T-helper 17 cell (primary cell): ENCODE measurements at regions not wholly inside any gene's neighbourhood (a gene's known extent, or its start where the extent isn't known, plus 50 kb on each side); places are given as distances from the start of the nearest gene placed in this dataset.
A peak's percentile ranks its signal among the peaks of the same experiment; 100 is the strongest.

Source experiments
- ATAC-seq: fragments of 150-1000 bp; cut with Tn5 transposase; 2 replicates; pipeline ENCODE4 v1.10.0; 2021; ENCODE audit warnings: mild to moderate bottlenecking, moderate library complexity
- DNase-seq, 3 donors: peaks; one replicate each; pipeline versions ENCODE4 v3.0.0 to v3.0.0-alpha.2; 2020 to 2021
- H3K9me3 ChIP-seq: one replicate; pipeline ENCODE4 v1.7.0; 2013; ENCODE audit warnings: low read length, mild to moderate bottlenecking; ENCODE audit not compliant: control insufficient read depth, poor library complexity, severe bottlenecking
- H3K27ac Mint-ChIP-seq: one replicate; pipeline ENCODE4 v1.8.0; 2022; ENCODE audit warnings: mild to moderate bottlenecking, moderate library complexity, mixed read lengths
- H3K27me3 Mint-ChIP-seq: one replicate; pipeline ENCODE4 v1.8.0; 2022; ENCODE audit warnings: mixed read lengths
- H3K36me3 Mint-ChIP-seq: one replicate; pipeline ENCODE4 v1.8.0; 2022; ENCODE audit warnings: low read depth, mixed read lengths
- H3K4me1 Mint-ChIP-seq: one replicate; pipeline ENCODE4 v1.8.0; 2022; ENCODE audit warnings: mild to moderate bottlenecking, mixed read lengths
- H3K4me3 Mint-ChIP-seq: one replicate; pipeline ENCODE4 v1.8.0; 2022; ENCODE audit warnings: mild to moderate bottlenecking, moderate library complexity, mixed read lengths

GRCh38 chrX:134181275-134181660 lies 55.7 kb upstream of the CCDC160 start:
- DNase-seq (no peak), ATAC-seq (no peak)
- Mint-ChIP-seq H3K36me3 (no peaks in the 10 kb centered on the region), H3K4me3 (no peak overlapping the region), H3K27me3 (peaks cover 5% of the 10 kb centered on the region), H3K4me1 (peaks cover 2% of the 10 kb centered on the region), H3K27ac (no peak overlapping the region)
- H3K9me3 ChIP-seq = no peaks in the 10 kb centered on the region

GRCh38 chrX:134183665-134184064 lies 53.3 kb upstream of the CCDC160 start:
- H3K9me3 ChIP-seq = no peaks in the 10 kb centered on the region
- H3K27ac Mint-ChIP-seq = no peak overlapping the region
- DNase-seq (no peak), ATAC-seq (no peak)
- H3K27me3 Mint-ChIP-seq = peaks cover 5% of the 10 kb centered on the region
- peaks cover 5% of the 10 kb centered on the region for H3K4me1 Mint-ChIP-seq
- H3K36me3 Mint-ChIP-seq = no peaks in the 10 kb centered on the region
- H3K4me3 Mint-ChIP-seq = no peak overlapping the region

- Mint-ChIP-seq H3K36me3 (no peaks in the 10 kb centered on the region), H3K4me3 (no peak overlapping the region), H3K4me1 (peaks cover 7% of the 10 kb centered on the region), H3K27me3 (peaks cover 5% of the 10 kb centered on the region), H3K27ac (no peak overlapping the region)
- H3K9me3 ChIP-seq = no peaks in the 10 kb centered on the region
- DNase-seq (no peak), ATAC-seq (no peak)
Observed at GRCh38 chrX:134184936-134185335, 52.0 kb upstream of the CCDC160 start.

- Mint-ChIP-seq H3K36me3 (no peaks in the 10 kb centered on the region), H3K4me3 (peak overlapping the region; percentile 64), H3K4me1 (peaks cover 5% of the 10 kb centered on the region), H3K27ac (no peak overlapping the region), H3K27me3 (no peaks in the 10 kb centered on the region)
- ATAC-seq (peak; percentile 98), DNase-seq (peak in 1 of 3 donors; percentile 9)
- no peaks in the 10 kb centered on the region for H3K9me3 ChIP-seq
Observed at GRCh38 chrX:134186362-134187121, 50.4 kb upstream of the CCDC160 start.
